MCF 10A (cell line): ENCODE measurements at regions not wholly inside any gene's neighbourhood (a gene's known extent, or its start where the extent isn't known, plus 50 kb on each side); places are given as distances from the start of the nearest gene placed in this dataset.
"Not testable (repeated sequence)": the region's sequence is repeated elsewhere in the genome, so short reads cannot be mapped to it uniquely, and the experiment has no call there.

Experiments
- BruUV-seq: library from RNA; stranded (reverse); fragments of 400-500 nt; replicated peaks from 2 replicates; lab custom pipeline; 2021; lab: Mats Ljungman, UMichigan
- CTCF ChIA-PET: fragments of 300-600 bp; sonication (Branson Sonifier 250); formaldehyde crosslinking; extraction: SDS; loops from one replicate; lab custom pipeline; 2021; ENCODE audit warnings: antibody characterized with exemption, inconsistent platforms; lab: Yijun Ruan, JAX
- POLR2A ChIA-PET: fragments of 300-600, 350-650 bp; sonication (Branson Sonifier 250); formaldehyde crosslinking; extraction: SDS; loops from one replicate; lab custom pipeline; 2020; ENCODE audit warnings: antibody characterized with exemption, inconsistent platforms; lab: Yijun Ruan, JAX
- DNase-seq: peaks from one replicate; pipeline ENCODE4 v3.0.0-alpha.2; 2018; ENCODE audit not compliant: unreplicated experiment
- H3K27ac Mint-ChIP-seq: one replicate; pipeline ENCODE4 v1.8.0; 2022; ENCODE audit warnings: mild to moderate bottlenecking, low read depth, mixed read lengths; ENCODE audit not compliant: unreplicated experiment
- H3K27me3 Mint-ChIP-seq: one replicate; pipeline ENCODE4 v1.8.0; 2022; ENCODE audit warnings: mixed read lengths; ENCODE audit not compliant: insufficient read depth, unreplicated experiment
- H3K36me3 Mint-ChIP-seq: one replicate; pipeline ENCODE4 v1.8.0; 2022; ENCODE audit warnings: mild to moderate bottlenecking, moderate library complexity, mixed read lengths; ENCODE audit not compliant: insufficient read depth, unreplicated experiment
- H3K4me1 Mint-ChIP-seq: one replicate; pipeline ENCODE4 v1.8.0; 2022; ENCODE audit warnings: mixed read lengths; ENCODE audit not compliant: insufficient read depth, unreplicated experiment
- H3K4me3 Mint-ChIP-seq: one replicate; pipeline ENCODE4 v1.8.0; 2022; ENCODE audit warnings: mild to moderate bottlenecking, moderate library complexity, mixed read lengths; ENCODE audit not compliant: unreplicated experiment
- H3K9me3 Mint-ChIP-seq: one replicate; pipeline ENCODE4 v1.8.0; 2022; ENCODE audit warnings: mixed read lengths; ENCODE audit not compliant: unreplicated experiment
- intact Hi-C: fragments of 100-400 bp; cut with micrococcal nuclease; formaldehyde crosslinking; loops from 2 replicates; pipeline ENCODE4 v1.14.1; 2022
- TF ChIP-seq, protein P1 (sequence below): fragments of 200-600 bp; IDR thresholded peaks from one replicate; pipeline ENCODE4 v1.8.0; 2022; ENCODE audit warnings: antibody characterized with exemption, mild to moderate bottlenecking; ENCODE audit not compliant: unreplicated experiment

DNA sequence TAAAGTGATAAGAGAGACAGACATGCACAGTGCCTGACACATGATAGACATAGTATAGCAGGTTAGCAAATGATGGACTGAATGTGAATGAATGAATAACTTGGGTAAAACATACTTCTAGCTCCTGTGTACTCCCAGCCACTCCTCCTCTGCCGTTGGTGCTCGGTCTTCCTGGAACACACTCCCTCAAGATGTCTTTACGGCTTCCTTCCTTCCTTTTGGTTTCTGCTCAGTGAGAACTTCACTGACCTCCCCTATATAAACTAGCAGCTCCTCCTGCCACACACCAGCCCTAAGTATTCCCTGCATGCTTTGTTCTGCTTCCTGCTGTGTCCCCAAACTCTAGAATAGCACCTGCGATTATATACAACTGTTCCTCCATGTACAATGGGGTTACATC lies 50.2 kb downstream of the RAD54L2 start:
- Mint-ChIP-seq H3K9me3 (no peaks in the 10 kb centered on the region), H3K4me1 (no peaks in the 10 kb centered on the region), H3K36me3 (peaks cover 35% of the 10 kb centered on the region), H3K27me3 (no peaks in the 10 kb centered on the region), H3K4me3 (no peak overlapping the region), H3K27ac (no peak overlapping the region)
- BruUV-seq = no TSS peak
- ChIA-PET POLR2A (no interaction called here), CTCF (interaction anchor here (0.6 to 0.8 kb wide), 4 partner anchors 9 to 1087 kb away, joined by 3 to 4 read pairs (median 4); no protein-coding TSS in a partner anchor)
- TF ChIP-seq, protein P1, sequence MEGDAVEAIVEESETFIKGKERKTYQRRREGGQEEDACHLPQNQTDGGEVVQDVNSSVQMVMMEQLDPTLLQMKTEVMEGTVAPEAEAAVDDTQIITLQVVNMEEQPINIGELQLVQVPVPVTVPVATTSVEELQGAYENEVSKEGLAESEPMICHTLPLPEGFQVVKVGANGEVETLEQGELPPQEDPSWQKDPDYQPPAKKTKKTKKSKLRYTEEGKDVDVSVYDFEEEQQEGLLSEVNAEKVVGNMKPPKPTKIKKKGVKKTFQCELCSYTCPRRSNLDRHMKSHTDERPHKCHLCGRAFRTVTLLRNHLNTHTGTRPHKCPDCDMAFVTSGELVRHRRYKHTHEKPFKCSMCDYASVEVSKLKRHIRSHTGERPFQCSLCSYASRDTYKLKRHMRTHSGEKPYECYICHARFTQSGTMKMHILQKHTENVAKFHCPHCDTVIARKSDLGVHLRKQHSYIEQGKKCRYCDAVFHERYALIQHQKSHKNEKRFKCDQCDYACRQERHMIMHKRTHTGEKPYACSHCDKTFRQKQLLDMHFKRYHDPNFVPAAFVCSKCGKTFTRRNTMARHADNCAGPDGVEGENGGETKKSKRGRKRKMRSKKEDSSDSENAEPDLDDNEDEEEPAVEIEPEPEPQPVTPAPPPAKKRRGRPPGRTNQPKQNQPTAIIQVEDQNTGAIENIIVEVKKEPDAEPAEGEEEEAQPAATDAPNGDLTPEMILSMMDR = no peak
- intact Hi-C loops = no loop called here
- DNase-seq = no peak

GRCh38 chr3:51591231-51591630 lies 52.7 kb downstream of the RAD54L2 start:
- intact Hi-C loops = no loop called here
- H3K4me3 Mint-ChIP-seq = no peak overlapping the region
- no peak overlapping the region for H3K27ac Mint-ChIP-seq
- TF ChIP-seq, protein P1 = no peak
- no peaks in the 10 kb centered on the region for H3K27me3 Mint-ChIP-seq
- no peak for DNase-seq
- BruUV-seq = no TSS peak
- H3K9me3 Mint-ChIP-seq = no peaks in the 10 kb centered on the region
- no peaks in the 10 kb centered on the region for H3K4me1 Mint-ChIP-seq
- peaks cover 49% of the 10 kb centered on the region for H3K36me3 Mint-ChIP-seq
- ChIA-PET CTCF (no interaction called here), POLR2A (interaction anchor here (1.5 kb wide), 1 partner anchor 25 kb away, joined by 3 read pairs; no protein-coding TSS in a partner anchor)

GRCh38 chr3:51593697-51594096 lies 55.2 kb downstream of the RAD54L2 start:
- Mint-ChIP-seq H3K36me3 (peaks cover 51% of the 10 kb centered on the region), H3K9me3 (no peaks in the 10 kb centered on the region), H3K27ac (no peak overlapping the region), H3K4me1 (no peaks in the 10 kb centered on the region), H3K4me3 (no peak overlapping the region), H3K27me3 (no peaks in the 10 kb centered on the region)
- DNase-seq = no peak
- BruUV-seq = no TSS peak
- TF ChIP-seq, protein P1 = no peak
- ChIA-PET POLR2A (no interaction called here), CTCF (interaction anchor here (0.7 to 0.9 kb wide), 2 partner anchors 20 to 206 kb away, joined by 3 to 5 read pairs; no protein-coding TSS in a partner anchor)
- intact Hi-C loops = no loop called here

- BruUV-seq, H3K4me3 Mint-ChIP-seq, H3K27me3 Mint-ChIP-seq, H3K4me1 Mint-ChIP-seq, H3K27ac Mint-ChIP-seq, intact Hi-C loops, DNase-seq, H3K9me3 Mint-ChIP-seq: not testable (repeated sequence)
- H3K36me3 Mint-ChIP-seq = peaks cover 21% of the 10 kb centered on the region
- POLR2A ChIA-PET = interaction anchor here (1.2 kb wide), 1 partner anchor 72 kb away, joined by 3 read pairs; no protein-coding TSS in a partner anchor
- CTCF ChIA-PET = interaction anchor here (0.6 to 1.0 kb wide), 5 partner anchors 11 to 119 kb away, joined by 3 to 4 read pairs (median 3); no protein-coding TSS in a partner anchor
Measured at GRCh38 chr3:51599638-51600037, 61.1 kb downstream of the RAD54L2 start.
